Activated naive CD4-positive, alpha-beta T cell treated with anti-CD3 and anti-CD28 coated beads for 36 hours (primary cell): ENCODE measurements at regions not wholly inside any gene's neighbourhood (a gene's known extent, or its start where the extent isn't known, plus 50 kb on each side); places are given as distances from the start of the nearest gene placed in this dataset.
"Not testable (repeated sequence)": the region's sequence is repeated elsewhere in the genome, so short reads cannot be mapped to it uniquely, and the experiment has no call there.

Experiments
- CTCF ChIA-PET: fragments of 350-600 bp; sonication (Branson Sonifier 250); formaldehyde crosslinking; loops from one replicate; lab custom pipeline; 2021; ENCODE audit warnings: antibody characterized with exemption; lab: Charles Lee
- DNase-seq: peaks from one replicate; pipeline ENCODE4 v3.0.0-alpha.2; 2020
- H3K27ac Mint-ChIP-seq: one replicate; pipeline ENCODE4 v1.8.0; 2021; ENCODE audit warnings: mild to moderate bottlenecking, mixed read lengths
- H3K27me3 Mint-ChIP-seq: one replicate; pipeline ENCODE4 v1.8.0; 2021; ENCODE audit warnings: low read depth, mixed read lengths
- H3K36me3 Mint-ChIP-seq: one replicate; pipeline ENCODE4 v1.8.0; 2021; ENCODE audit warnings: low read depth, mixed read lengths
- H3K4me1 Mint-ChIP-seq: one replicate; pipeline ENCODE4 v1.8.0; 2021; ENCODE audit warnings: low read depth, mixed read lengths
- H3K4me3 Mint-ChIP-seq: one replicate; pipeline ENCODE4 v1.8.0; 2021; ENCODE audit warnings: mild to moderate bottlenecking, moderate library complexity, mixed read lengths
- H3K9me3 Mint-ChIP-seq: one replicate; pipeline ENCODE4 v1.8.0; 2021; ENCODE audit warnings: mixed read lengths
- intact Hi-C: fragments of 100-400 bp; cut with micrococcal nuclease; formaldehyde crosslinking; loops from one replicate; pipeline ENCODE4 v1.15.1; 2023

- Mint-ChIP-seq H3K27me3 (no peaks in the 10 kb centered on the region), H3K4me3 (no peak overlapping the region), H3K4me1 (no peaks in the 10 kb centered on the region), H3K27ac (no peak overlapping the region), H3K9me3 (peaks cover 2% of the 10 kb centered on the region), H3K36me3 (no peaks in the 10 kb centered on the region)
- intact Hi-C loops = no loop called here
- DNase-seq = no peak
- CTCF ChIA-PET = no interaction called here
Measured at GRCh38 chr5:63398346-63398745, 563.9 kb downstream of the HTR1A start.

GRCh38 chr5:63388188-63388587, 574.1 kb downstream of the HTR1A start:
- H3K27me3 Mint-ChIP-seq, H3K9me3 Mint-ChIP-seq, intact Hi-C loops, CTCF ChIA-PET, H3K4me1 Mint-ChIP-seq, H3K36me3 Mint-ChIP-seq, H3K27ac Mint-ChIP-seq, DNase-seq, H3K4me3 Mint-ChIP-seq: not testable (repeated sequence)

GRCh38 chr5:63375851-63376250, 586.4 kb downstream of the HTR1A start:
- H3K4me1 Mint-ChIP-seq = no peaks in the 10 kb centered on the region
- no peak overlapping the region for H3K27ac Mint-ChIP-seq
- CTCF ChIA-PET = no interaction called here
- intact Hi-C loops = no loop called here
- H3K4me3 Mint-ChIP-seq = no peak overlapping the region
- H3K36me3 Mint-ChIP-seq = no peaks in the 10 kb centered on the region
- H3K9me3 Mint-ChIP-seq = peaks cover 10% of the 10 kb centered on the region
- DNase-seq = no peak
- no peaks in the 10 kb centered on the region for H3K27me3 Mint-ChIP-seq

- peaks cover 7% of the 10 kb centered on the region for H3K9me3 Mint-ChIP-seq
- H3K36me3 Mint-ChIP-seq = no peaks in the 10 kb centered on the region
- CTCF ChIA-PET = no interaction called here
- no peak overlapping the region for H3K4me3 Mint-ChIP-seq
- DNase-seq = no peak
- H3K27me3 Mint-ChIP-seq = no peaks in the 10 kb centered on the region
- no peaks in the 10 kb centered on the region for H3K4me1 Mint-ChIP-seq
- intact Hi-C loops = no loop called here
- no peak overlapping the region for H3K27ac Mint-ChIP-seq
Measured at GRCh38 chr5:63374085-63374484, 588.2 kb downstream of the HTR1A start.

- intact Hi-C loops = no loop called here
- CTCF ChIA-PET = no interaction called here
- no peak for DNase-seq
- Mint-ChIP-seq H3K4me3 (no peak overlapping the region), H3K4me1 (no peaks in the 10 kb centered on the region), H3K9me3 (peaks cover 2% of the 10 kb centered on the region), H3K27ac (no peak overlapping the region), H3K36me3 (no peaks in the 10 kb centered on the region), H3K27me3 (no peaks in the 10 kb centered on the region)
Measured at GRCh38 chr5:63351164-63351563, 611.1 kb downstream of the HTR1A start.

GRCh38 chr5:63346451-63346850, 615.8 kb downstream of the HTR1A start:
- no peaks in the 10 kb centered on the region for H3K4me1 Mint-ChIP-seq
- no peaks in the 10 kb centered on the region for H3K27me3 Mint-ChIP-seq
- H3K27ac Mint-ChIP-seq = no peak overlapping the region
- peaks cover 2% of the 10 kb centered on the region for H3K9me3 Mint-ChIP-seq
- intact Hi-C loops = no loop called here
- no peak overlapping the region for H3K4me3 Mint-ChIP-seq
- H3K36me3 Mint-ChIP-seq = no peaks in the 10 kb centered on the region
- no peak for DNase-seq
- CTCF ChIA-PET = no interaction called here

- H3K27me3 Mint-ChIP-seq = no peaks in the 10 kb centered on the region
- CTCF ChIA-PET = no interaction called here
- no peak overlapping the region for H3K4me3 Mint-ChIP-seq
- intact Hi-C loops = no loop called here
- no peak overlapping the region for H3K27ac Mint-ChIP-seq
- no peak for DNase-seq
- H3K36me3 Mint-ChIP-seq = no peaks in the 10 kb centered on the region
- H3K9me3 Mint-ChIP-seq = no peaks in the 10 kb centered on the region
- H3K4me1 Mint-ChIP-seq = no peaks in the 10 kb centered on the region
Measured at GRCh38 chr5:63341442-63341841, 620.8 kb downstream of the HTR1A start.

- H3K4me3 Mint-ChIP-seq = no peak overlapping the region
- no peaks in the 10 kb centered on the region for H3K27me3 Mint-ChIP-seq
- intact Hi-C loops = no loop called here
- H3K9me3 Mint-ChIP-seq = peaks cover 7% of the 10 kb centered on the region
- no peaks in the 10 kb centered on the region for H3K36me3 Mint-ChIP-seq
- DNase-seq = no peak
- H3K27ac Mint-ChIP-seq = no peak overlapping the region
- CTCF ChIA-PET = no interaction called here
- no peaks in the 10 kb centered on the region for H3K4me1 Mint-ChIP-seq
Measured at GRCh38 chr5:63323926-63324325, 638.3 kb downstream of the HTR1A start.

GRCh38 chr5:63314551-63314950, 647.7 kb downstream of the HTR1A start:
- Mint-ChIP-seq H3K9me3 (no peaks in the 10 kb centered on the region), H3K27me3 (no peaks in the 10 kb centered on the region), H3K36me3 (no peaks in the 10 kb centered on the region), H3K27ac (no peak overlapping the region), H3K4me3 (no peak overlapping the region), H3K4me1 (no peaks in the 10 kb centered on the region)
- CTCF ChIA-PET = no interaction called here
- DNase-seq = no peak
- intact Hi-C loops = no loop called here

GRCh38 chr5:63310644-63311043, 651.6 kb downstream of the HTR1A start:
- intact Hi-C loops = no loop called here
- H3K27ac Mint-ChIP-seq = no peak overlapping the region
- H3K4me3 Mint-ChIP-seq = no peak overlapping the region

GRCh38 chr5:63306909-63307308, 655.3 kb downstream of the HTR1A start:
- no peaks in the 10 kb centered on the region for H3K4me1 Mint-ChIP-seq
- no peaks in the 10 kb centered on the region for H3K36me3 Mint-ChIP-seq
- no peak overlapping the region for H3K27ac Mint-ChIP-seq
- no peak for DNase-seq
- CTCF ChIA-PET = no interaction called here
- H3K4me3 Mint-ChIP-seq = no peak overlapping the region
- intact Hi-C loops = no loop called here
- H3K27me3 Mint-ChIP-seq = no peaks in the 10 kb centered on the region
- H3K9me3 Mint-ChIP-seq = peaks cover 6% of the 10 kb centered on the region

More at GRCh38 chr5:63310644-63311043, 651.6 kb downstream of the HTR1A start:
- H3K4me1 Mint-ChIP-seq = no peaks in the 10 kb centered on the region
- CTCF ChIA-PET = no interaction called here
- DNase-seq = no peak
- no peaks in the 10 kb centered on the region for H3K27me3 Mint-ChIP-seq
- H3K36me3 Mint-ChIP-seq = no peaks in the 10 kb centered on the region
- no peaks in the 10 kb centered on the region for H3K9me3 Mint-ChIP-seq

GRCh38 chr5:63293317-63293716, 668.9 kb downstream of the HTR1A start:
- H3K27me3 Mint-ChIP-seq = no peaks in the 10 kb centered on the region
- no peaks in the 10 kb centered on the region for H3K36me3 Mint-ChIP-seq
- DNase-seq = no peak
- intact Hi-C loops = no loop called here
- no peak overlapping the region for H3K4me3 Mint-ChIP-seq
- no peak overlapping the region for H3K27ac Mint-ChIP-seq
- CTCF ChIA-PET = no interaction called here
- H3K9me3 Mint-ChIP-seq = no peaks in the 10 kb centered on the region
- no peaks in the 10 kb centered on the region for H3K4me1 Mint-ChIP-seq

- Mint-ChIP-seq H3K4me1 (no peaks in the 10 kb centered on the region), H3K9me3 (no peaks in the 10 kb centered on the region), H3K4me3 (no peak overlapping the region), H3K27me3 (no peaks in the 10 kb centered on the region), H3K27ac (no peak overlapping the region), H3K36me3 (no peaks in the 10 kb centered on the region)
- intact Hi-C loops = no loop called here
- CTCF ChIA-PET = no interaction called here
- DNase-seq = no peak
Measured at GRCh38 chr5:63286724-63287123, 675.5 kb downstream of the HTR1A start.

- H3K4me3 Mint-ChIP-seq = no peak overlapping the region
- CTCF ChIA-PET = no interaction called here
- no peak overlapping the region for H3K27ac Mint-ChIP-seq
- H3K36me3 Mint-ChIP-seq = no peaks in the 10 kb centered on the region
- H3K9me3 Mint-ChIP-seq = peaks cover 6% of the 10 kb centered on the region
- intact Hi-C loops = no loop called here
- no peak for DNase-seq
- no peaks in the 10 kb centered on the region for H3K27me3 Mint-ChIP-seq
- H3K4me1 Mint-ChIP-seq = no peaks in the 10 kb centered on the region
Measured at GRCh38 chr5:63263411-63263810, 684.8 kb downstream of the LRRC70 start.
